Loucy (cell line): ENCODE measurements at regions not wholly inside any gene's neighbourhood (a gene's known extent, or its start where the extent isn't known, plus 50 kb on each side); places are given as distances from the start of the nearest gene placed in this dataset.

ENCODE experiments used
- H2AFZ ChIP-seq: fragments of 200-600 bp; sonication (generic); 2 replicates; pipeline ENCODE4 v1.6.0; 2016; ENCODE audit warnings: antibody characterized with exemption, mild to moderate bottlenecking, low read length, moderate library complexity
- H3F3A ChIP-seq: fragments of 200-600 bp; 2 replicates; pipeline ENCODE4 v1.6.0; 2016; ENCODE audit warnings: antibody characterized with exemption, low read depth, mild to moderate bottlenecking
- H3K27me3 ChIP-seq: fragments of 200-600 bp; sonication (generic); 2 replicates; pipeline ENCODE4 v1.6.1; 2014; ENCODE audit warnings: low read length, mild to moderate bottlenecking; ENCODE audit not compliant: insufficient read depth, poor library complexity, severe bottlenecking
- H3K36me3 ChIP-seq: fragments of 200-600 bp; sonication (generic); 2 replicates; pipeline ENCODE4 v1.6.1; 2016; ENCODE audit warnings: low read length; ENCODE audit not compliant: insufficient read depth
- H3K4me1 ChIP-seq: fragments of 200-600 bp; sonication (generic); 2 replicates; pipeline ENCODE4 v1.5.1; 2014; ENCODE audit warnings: low read length, mild to moderate bottlenecking; ENCODE audit not compliant: insufficient read depth, poor library complexity, severe bottlenecking
- H3K4me2 ChIP-seq: fragments of 200-600 bp; sonication (generic); 2 replicates; pipeline ENCODE4 v1.6.0; 2014; ENCODE audit warnings: antibody characterized with exemption, low read length, low read depth, mild to moderate bottlenecking; ENCODE audit not compliant: poor library complexity, severe bottlenecking
- H3K4me3 ChIP-seq: fragments of 200-600 bp; sonication (generic); 2 replicates; pipeline ENCODE4 v1.5.1; 2014; ENCODE audit warnings: low read length, mild to moderate bottlenecking, mixed read lengths; ENCODE audit not compliant: poor library complexity, severe bottlenecking
- H3K79me2 ChIP-seq: fragments of 200-600 bp; sonication (generic); 2 replicates; pipeline ENCODE4 v1.6.1; 2014; ENCODE audit warnings: low read length; ENCODE audit not compliant: insufficient read depth
- H3K9ac ChIP-seq: fragments of 200-600 bp; sonication (generic); 2 replicates; pipeline ENCODE4 v1.6.0; 2014; ENCODE audit warnings: mild to moderate bottlenecking, low read depth, low read length, moderate library complexity; ENCODE audit not compliant: poor library complexity, severe bottlenecking
- H3K9me2 ChIP-seq: fragments of 200-600 bp; sonication (generic); replicated peaks from 2 replicates; pipeline ENCODE4 v1.6.1; 2016; ENCODE audit warnings: low read depth, low read length, mixed read lengths
- H3K9me3 ChIP-seq: fragments of 200-600 bp; sonication (generic); 2 replicates; pipeline ENCODE4 v1.6.1; 2014; ENCODE audit warnings: mild to moderate bottlenecking, antibody characterized with exemption, low read length, low read depth; ENCODE audit not compliant: insufficient read depth
- H4K20me1 ChIP-seq: fragments of 200-600 bp; sonication (generic); 2 replicates; pipeline ENCODE4 v1.6.0; 2014; ENCODE audit warnings: antibody characterized with exemption, low read length, mild to moderate bottlenecking; ENCODE audit not compliant: insufficient read depth, poor library complexity, severe bottlenecking
- CTCF ChIP-seq: fragments of 200-600 bp; sonication (generic); conservative IDR thresholded peaks from 2 replicates; pipeline ENCODE4 v1.5.1; 2014; ENCODE audit warnings: mild to moderate bottlenecking, antibody characterized with exemption, low read length
- EZH2phosphoT487 ChIP-seq: fragments of 200-600 bp; IDR thresholded peaks from 2 replicates; pipeline ENCODE4 v1.6.1; 2018; ENCODE audit warnings: antibody characterized with exemption, mild to moderate bottlenecking, moderate library complexity, borderline replicate concordance

- no peak for TF ChIP-seq CTCF
- TF ChIP-seq EZH2phosphoT487, result no peak
- H3F3A ChIP-seq, result no peaks in the 10 kb centered on the region
- no peak overlapping the region for H3K9ac ChIP-seq
- no peaks in the 10 kb centered on the region for H3K9me3 ChIP-seq
- H3K9me2 ChIP-seq, result no peaks in the 10 kb centered on the region
- H3K27me3 ChIP-seq, result no peaks in the 10 kb centered on the region
- no peaks in the 10 kb centered on the region for H3K4me1 ChIP-seq
- no peaks in the 10 kb centered on the region for H4K20me1 ChIP-seq
- H3K4me2 ChIP-seq, result no peak overlapping the region
- no peak overlapping the region for H2AFZ ChIP-seq
- no peak overlapping the region for H3K4me3 ChIP-seq
- H3K79me2 ChIP-seq, result no peaks in the 10 kb centered on the region
- H3K36me3 ChIP-seq, result no peaks in the 10 kb centered on the region
Observed at GRCh38 chr16:61181982-61182381, 854.3 kb downstream of the CDH8 start.

DNA sequence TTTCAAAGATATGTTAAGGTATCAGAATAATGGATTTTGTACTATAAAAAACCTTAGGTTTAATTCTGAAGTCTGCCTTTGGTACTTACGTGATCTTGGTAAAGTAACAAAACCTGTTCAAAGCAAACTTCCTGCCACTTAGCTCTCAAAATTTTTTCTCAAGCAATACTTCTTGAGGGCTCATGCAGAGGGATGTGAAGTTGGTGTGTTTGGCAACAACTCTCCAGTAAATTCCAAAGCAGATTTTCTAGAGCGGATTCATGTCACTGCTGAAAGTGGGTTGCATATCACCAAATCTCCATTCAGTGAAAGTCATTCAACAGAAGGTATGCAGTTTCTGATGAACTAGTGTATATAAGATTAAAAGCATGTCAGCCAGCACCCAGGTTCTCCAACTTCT, 856.7 kb downstream of the CDH8 start:
- Histone ChIP-seq H3K9ac (no peak overlapping the region), H3K9me2 (no peaks in the 10 kb centered on the region), H3K4me1 (no peaks in the 10 kb centered on the region), H2AFZ (no peak overlapping the region), H3K4me2 (no peak overlapping the region), H3K36me3 (no peaks in the 10 kb centered on the region), H3K79me2 (no peaks in the 10 kb centered on the region), H3F3A (no peaks in the 10 kb centered on the region), H4K20me1 (no peaks in the 10 kb centered on the region), H3K27me3 (no peaks in the 10 kb centered on the region), H3K4me3 (no peak overlapping the region), H3K9me3 (no peaks in the 10 kb centered on the region)
- no peak for TF ChIP-seq CTCF
- no peak for TF ChIP-seq EZH2phosphoT487

DNA sequence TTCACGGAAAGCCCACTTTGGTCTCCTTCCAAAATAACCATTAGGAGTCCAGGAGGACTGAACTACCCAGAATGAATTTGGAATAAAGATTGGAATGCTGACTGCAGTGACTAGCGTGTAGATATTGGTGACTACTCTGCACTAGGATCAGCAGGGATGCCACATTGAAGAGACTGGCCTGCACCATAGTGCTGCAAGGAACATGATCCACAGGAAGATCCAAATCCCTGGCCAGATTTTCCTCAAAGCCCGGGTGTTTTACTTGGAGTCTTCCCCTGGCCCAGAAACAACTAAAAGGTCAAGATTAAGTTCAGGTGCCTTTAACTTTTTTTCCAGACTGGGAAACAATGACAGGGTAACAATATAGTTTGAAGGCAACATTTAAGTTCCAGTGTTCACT, 870.4 kb downstream of the CDH8 start:
- Histone ChIP-seq H4K20me1 (no peaks in the 10 kb centered on the region), H3K4me2 (no peak overlapping the region), H3K9ac (no peak overlapping the region), H2AFZ (no peak overlapping the region), H3K27me3 (no peaks in the 10 kb centered on the region), H3K4me3 (no peak overlapping the region), H3F3A (no peaks in the 10 kb centered on the region), H3K4me1 (no peaks in the 10 kb centered on the region), H3K9me2 (no peaks in the 10 kb centered on the region), H3K9me3 (no peaks in the 10 kb centered on the region), H3K79me2 (no peaks in the 10 kb centered on the region), H3K36me3 (no peaks in the 10 kb centered on the region)
- TF ChIP-seq CTCF, result no peak
- no peak for TF ChIP-seq EZH2phosphoT487
